K562 (cell line): ENCODE measurements at regions not wholly inside any gene's neighbourhood (a gene's known extent, or its start where the extent isn't known, plus 50 kb on each side); places are given as distances from the start of the nearest gene placed in this dataset.
A peak's percentile ranks its signal among the peaks of the same experiment; 100 is the strongest.

ENCODE experiments used
- ATF7 ChIP-seq: fragments of 450-650 bp; IDR thresholded peaks from 2 replicates; pipeline ENCODE4 v1.7.1; 2014; ENCODE audit warnings: mild to moderate bottlenecking, moderate library complexity
- BHLHE40 ChIP-seq: IDR thresholded peaks from 2 replicates; pipeline ENCODE4 v1.6.1; 2011; ENCODE audit warnings: low read length, improper control_type of control experiment
- BRCA1 ChIP-seq, 2 experiments: fragments of 450-650 bp in 1 of 2; sonication (generic) in 1 of 2; formaldehyde crosslinking in 1 of 2; IDR thresholded peaks; 2 replicates each; pipeline versions ENCODE4 v1.5.0 to v1.6.1; 2017 to 2020; ENCODE audit warnings: mild to moderate bottlenecking in 1 of 2, missing genetic modification reagents in 1 of 2
- CBFA2T2 ChIP-seq: fragments of 450-650 bp; conservative IDR thresholded peaks from 2 replicates; pipeline ENCODE4 v1.6.1; 2017; ENCODE audit warnings: mild to moderate bottlenecking
- CBFA2T3 ChIP-seq: fragments of 450-650 bp; IDR thresholded peaks from 2 replicates; pipeline ENCODE4 v1.6.1; 2017
- CBX3 ChIP-seq, 2 experiments: IDR thresholded peaks; 1 replicate in 1 of 2; 2 replicates in 1 of 2; pipeline ENCODE4 v1.6.1; 2012; ENCODE audit warnings: inconsistent platforms in 2 of 2, low read length in 2 of 2, borderline replicate concordance in 1 of 2, control low read depth in 1 of 2
- CC2D1A ChIP-seq: fragments of 450-650 bp; IDR thresholded peaks from 2 replicates; pipeline ENCODE4 v1.6.1; 2017; ENCODE audit warnings: mild to moderate bottlenecking
- CREM ChIP-seq: IDR thresholded peaks from 2 replicates; pipeline ENCODE4 v1.6.1; 2014; ENCODE audit warnings: antibody characterized with exemption, low read depth
- DMBX1 ChIP-seq: fragments of 250-450 bp; sonication (Bioruptor Pico); IDR thresholded peaks from 2 replicates; pipeline ENCODE4 v1.8.0; 2022; ENCODE audit warnings: inconsistent platforms, mild to moderate bottlenecking, moderate library complexity, borderline replicate concordance
- DPF2 ChIP-seq: fragments of 450-650 bp; IDR thresholded peaks from 2 replicates; pipeline ENCODE4 v1.6.1; 2016
- EHMT2 ChIP-seq: fragments of 450-650 bp; IDR thresholded peaks from 2 replicates; pipeline ENCODE4 v1.6.1; 2018; ENCODE audit warnings: antibody characterized with exemption
- EP400 ChIP-seq: fragments of 450-650 bp; IDR thresholded peaks from 2 replicates; pipeline ENCODE4 v1.6.1; 2017; ENCODE audit warnings: antibody characterized with exemption, mild to moderate bottlenecking, moderate library complexity
- ETV1 ChIP-seq: fragments of 450-650 bp; conservative IDR thresholded peaks from 2 replicates; pipeline ENCODE4 v1.6.1; 2016; ENCODE audit warnings: missing genetic modification characterization, control low read depth, low read depth, missing compliant biosample characterization
- GABPA ChIP-seq: fragments of 200-800 bp; sonication (Bioruptor generic); conservative IDR thresholded peaks from 2 replicates; pipeline ENCODE4 v1.6.1; 2016; ENCODE audit warnings: low read depth, missing genetic modification characterization, missing compliant biosample characterization
- GABPB1 ChIP-seq: sonication (generic); formaldehyde crosslinking; IDR thresholded peaks from 2 replicates; pipeline ENCODE4 v1.8.0; 2022; ENCODE audit warnings: mild to moderate bottlenecking, missing genetic modification reagents
- L3MBTL2 ChIP-seq: fragments of 450-650 bp; IDR thresholded peaks from 2 replicates; pipeline ENCODE4 v1.6.1; 2016; ENCODE audit warnings: mild to moderate bottlenecking, moderate library complexity
- MEF2D ChIP-seq: conservative IDR thresholded peaks from 2 replicates; pipeline ENCODE4 v1.6.1; 2016; ENCODE audit warnings: low read depth, missing genetic modification characterization, missing compliant biosample characterization
- MLX ChIP-seq, 2 experiments: fragments of 450-650 bp in 1 of 2; sonication (generic) in 1 of 2; formaldehyde crosslinking; conservative IDR thresholded peaks; 2 replicates each; pipeline versions ENCODE4 v1.4.0 to v1.8.1; 2020 to 2022; ENCODE audit warnings: mild to moderate bottlenecking in 1 of 2, missing genetic modification reagents in 1 of 2
- PCBP1 ChIP-seq: fragments of 200-400 bp; formaldehyde crosslinking; IDR thresholded peaks from 2 replicates; pipeline ENCODE4 v1.6.1; 2018; ENCODE audit warnings: mild to moderate bottlenecking, low read depth, low read length; ENCODE audit not compliant: poor library complexity, severe bottlenecking
- SMARCC2 ChIP-seq: fragments of 450-650 bp; IDR thresholded peaks from 2 replicates; pipeline ENCODE4 v1.6.1; 2017; ENCODE audit warnings: antibody characterized with exemption, moderate library complexity, mild to moderate bottlenecking, low read depth
- SNIP1 ChIP-seq: fragments of 450-650 bp; IDR thresholded peaks from 2 replicates; pipeline ENCODE4 v1.7.1; 2017; ENCODE audit warnings: low read depth, mild to moderate bottlenecking
- SRSF7 ChIP-seq: fragments of 200-400 bp; formaldehyde crosslinking; optimal IDR thresholded peaks from 2 replicates; pipeline ENCODE3; 2017; ENCODE audit warnings: mild to moderate bottlenecking, low read depth, low read length
- TEAD4 ChIP-seq, 2 experiments: sonication (generic) in 1 of 2; formaldehyde crosslinking in 1 of 2; IDR thresholded peaks; 2 replicates each; pipeline versions ENCODE4 v1.6.1 to v1.8.0; 2012 to 2022; ENCODE audit warnings: borderline replicate concordance in 1 of 2, inconsistent platforms in 1 of 2, low read length in 1 of 2, mild to moderate bottlenecking in 1 of 2, missing genetic modification reagents in 1 of 2
- TRIM24 ChIP-seq, 2 experiments: fragments of 450-650 bp; IDR thresholded peaks; 2 replicates each; pipeline ENCODE4 v1.6.1; 2016
- ZBTB11 ChIP-seq, 3 experiments: fragments of 200-800 bp in 1 of 3; fragments of 250-450 bp in 1 of 3; fragments of 450-650 bp in 1 of 3; sonication (Bioruptor Pico) in 1 of 3; sonication (Bioruptor generic) in 1 of 3; formaldehyde crosslinking in 1 of 3; IDR thresholded peaks; 2 replicates each; pipeline versions ENCODE4 v1.6.1 to v1.8.0; 2016 to 2022; ENCODE audit warnings: mild to moderate bottlenecking in 2 of 3, missing genetic modification characterization in 2 of 3, missing compliant biosample characterization in 1 of 3, moderate library complexity in 1 of 3
- ZBTB17 ChIP-seq: fragments of 450-650 bp; formaldehyde crosslinking; IDR thresholded peaks from 2 replicates; pipeline ENCODE4 v1.4.0; 2020; ENCODE audit warnings: mild to moderate bottlenecking
- ZNF134 ChIP-seq: fragments of 250-450 bp; sonication (Bioruptor Pico); conservative IDR thresholded peaks from 2 replicates; pipeline ENCODE4 v1.4.0; 2020
- ZNF263 ChIP-seq: sonication (generic); formaldehyde crosslinking; IDR thresholded peaks from 2 replicates; pipeline ENCODE4 v1.8.0; 2022; ENCODE audit warnings: mild to moderate bottlenecking, missing genetic modification reagents, borderline replicate concordance

GRCh38 chr2:195513119-195513518 is 143.9 kb upstream of the SLC39A10 start (continued):
- TF ChIP-seq ZBTB11 (CRISPR knock-in tag; IDR thresholded peaks at IDR 0.05) (peak in 1 of 3 experiments; percentile 53; a peak in 2 of 6 replicates), MEF2D (peak; percentile 90), CC2D1A (peak; percentile 90), PCBP1 (no peak), DPF2 (peak; percentile 95), ETV1 (0 out of 2 replicates have a peak, but pooled peaks have one; percentile 29), BHLHE40 (peak; percentile 34; the same call in 1 of the 2 replicates), DMBX1 (CRISPR knock-in tag) (peak; percentile 84), MLX (CRISPR knock-in tag; conservative IDR thresholded peaks at IDR 0.05) (no peak), CBX3 (IDR thresholded peaks at IDR 0.05; ENCODE audit: borderline replicate concordance in 1 of 2, low read length in 2 of 2) (peak in 1 of 2 experiments; percentile 88; a peak in 2 of 3 replicates), CBFA2T3 (peak; percentile 97), EHMT2 (peak; percentile 71; the same call in 1 of the 2 replicates), ZNF263 (CRISPR knock-in tag) (peak; percentile 89), SMARCC2 (peak; percentile 78; the same call in 1 of the 2 replicates), GABPB1 (CRISPR knock-in tag) (peak; percentile 23; the same call in 1 of the 2 replicates), L3MBTL2 (peak; percentile 69; the same call in 1 of the 2 replicates), ZBTB17 (CRISPR knock-in tag) (0 out of 2 replicates have a peak, but pooled peaks have one; percentile 49), TRIM24 (IDR thresholded peaks at IDR 0.05) (peak; percentile 90 to 91), ATF7 (0 out of 2 replicates have a peak, but pooled peaks have one; percentile 14), SRSF7 (no peak), TEAD4 (IDR thresholded peaks at IDR 0.05; ENCODE audit: low read length) (peak; percentile 96), TEAD4 (CRISPR knock-in tag; IDR thresholded peaks at IDR 0.05; ENCODE audit: borderline replicate concordance) (no peak), CREM (peak; percentile 89), ZNF134 (CRISPR knock-in tag) (no peak), GABPA (0 out of 2 replicates have a peak, but pooled peaks have one; percentile 23), EP400 (peak; percentile 48; the same call in 1 of the 2 replicates), SNIP1 (no peak), CBFA2T2 (peak; percentile 93), BRCA1 (IDR thresholded peaks at IDR 0.05) (no peak), BRCA1 (CRISPR knock-in tag; IDR thresholded peaks at IDR 0.05) (no peak)
